BJ (cell line): ENCODE measurements at regions not wholly inside any gene's neighbourhood (a gene's known extent, or its start where the extent isn't known, plus 50 kb on each side); places are given as distances from the start of the nearest gene placed in this dataset.

Source experiments
- CTCF ChIA-PET: fragments of 350-600 bp; formaldehyde crosslinking; extraction: SDS; loops from one replicate; lab custom pipeline; 2021; ENCODE audit warnings: antibody characterized with exemption, inconsistent platforms; lab: Yijun Ruan, JAX
- POLR2A ChIA-PET: fragments of 300-600 bp; sonication (Branson Sonifier 250); formaldehyde crosslinking; extraction: SDS; loops from one replicate; lab custom pipeline; 2021; ENCODE audit warnings: antibody characterized with exemption; lab: Charles Lee
- DNase-seq: peaks from one replicate; pipeline ENCODE4 v3.0.0-alpha.2; 2011; ENCODE audit warnings: low read depth
- H3K27me3 ChIP-seq: 2 replicates; pipeline ENCODE4 v1.6.0; 2011; ENCODE audit warnings: low read length; ENCODE audit not compliant: control insufficient read depth, insufficient read depth
- H3K36me3 ChIP-seq: 2 replicates; pipeline ENCODE4 v1.5.1; 2011; ENCODE audit warnings: low read length; ENCODE audit not compliant: control insufficient read depth, insufficient read depth
- H3K4me3 ChIP-seq: 2 replicates; pipeline ENCODE4 v1.5.1; 2011; ENCODE audit warnings: low read depth, mild to moderate bottlenecking, control low read depth, low read length
- CTCF ChIP-seq: IDR thresholded peaks from 2 replicates; pipeline ENCODE4 v1.5.1; 2011; ENCODE audit warnings: low read depth, mild to moderate bottlenecking, control low read depth, inconsistent platforms, low read length, moderate library complexity; ENCODE audit not compliant: insufficient read depth

- Histone ChIP-seq H3K36me3 (no peaks in the 10 kb centered on the region), H3K27me3 (no peaks in the 10 kb centered on the region), H3K4me3 (no peak overlapping the region)
- POLR2A ChIA-PET, result interaction anchor here (0.8 kb wide), 1 partner anchor 600 kb away, joined by 4 read pairs; no protein-coding TSS in a partner anchor
- no peak for TF ChIP-seq CTCF
- CTCF ChIA-PET, result interaction anchor here (0.6 to 1.8 kb wide), 20 partner anchors 9 to 771 kb away, joined by 3 to 7 read pairs (median 3); no protein-coding TSS in a partner anchor
- DNase-seq, result no peak
Measured at GRCh38 chr21:27565364-27565763, 598.5 kb upstream of the ADAMTS5 start.

- ChIA-PET CTCF (interaction anchor here (0.6 to 1.8 kb wide), 20 partner anchors 9 to 771 kb away, joined by 3 to 7 read pairs (median 3); no protein-coding TSS in a partner anchor), POLR2A (interaction anchor here (0.5 to 0.8 kb wide), 2 partner anchors 599 to 601 kb away, joined by 3 to 4 read pairs; no protein-coding TSS in a partner anchor)
- DNase-seq, result no peak
- Histone ChIP-seq H3K27me3 (no peaks in the 10 kb centered on the region), H3K36me3 (no peaks in the 10 kb centered on the region), H3K4me3 (no peak overlapping the region)
- peak; percentile 75 for TF ChIP-seq CTCF
Measured at GRCh38 chr21:27564684-27565301, 597.9 kb upstream of the ADAMTS5 start.

DNA sequence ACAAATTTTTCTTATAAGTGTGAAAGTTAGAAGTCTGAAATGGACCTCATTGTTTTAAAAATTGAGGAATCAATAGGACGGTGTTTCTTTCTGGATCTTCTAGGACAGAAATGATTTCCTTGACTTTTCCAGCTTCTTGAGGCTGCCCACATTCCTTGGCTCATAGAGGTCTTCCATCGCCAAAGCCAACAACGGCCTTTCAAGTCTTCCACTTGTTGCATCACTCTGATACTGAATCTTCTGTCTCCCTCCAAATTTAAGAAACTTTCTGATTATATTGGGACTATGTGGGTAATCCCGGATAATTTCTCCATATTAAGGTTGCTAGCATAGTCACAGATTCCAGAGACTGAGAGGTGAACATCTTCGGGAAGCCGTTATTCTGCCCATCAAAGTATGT is 595.4 kb upstream of the ADAMTS5 start:
- CTCF ChIA-PET, result no interaction called here
- H3K4me3 ChIP-seq, result no peak overlapping the region

DNA sequence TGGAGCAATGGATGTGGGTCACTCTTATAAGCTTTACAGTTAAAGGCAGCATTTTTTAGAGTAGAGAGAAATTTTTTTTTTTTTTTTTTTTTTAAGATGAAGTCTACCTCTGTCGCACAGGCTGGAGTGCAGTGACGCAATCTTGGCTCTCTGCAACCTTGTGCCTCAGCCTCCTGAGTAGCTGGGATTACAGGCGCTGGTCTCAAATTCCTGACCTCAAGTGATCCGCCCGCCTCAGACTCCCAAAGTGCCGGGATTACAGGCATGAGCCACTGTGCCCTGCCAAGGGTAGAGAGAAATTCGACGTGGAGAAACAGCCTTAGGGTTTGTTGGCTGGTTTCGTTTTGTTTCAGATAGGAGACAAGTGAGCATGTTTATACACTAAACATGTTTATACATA is 594.2 kb upstream of the ADAMTS5 start:
- no peak for TF ChIP-seq CTCF
- Histone ChIP-seq H3K27me3 (no peaks in the 10 kb centered on the region), H3K36me3 (no peaks in the 10 kb centered on the region), H3K4me3 (no peak overlapping the region)
- no peak for DNase-seq
- ChIA-PET CTCF (no interaction called here), POLR2A (interaction anchor here (0.7 kb wide), 1 partner anchor 1232 kb away, joined by 12 read pairs; no protein-coding TSS in a partner anchor)

More for the DNA sequence above, 595.4 kb upstream of the ADAMTS5 start:
- POLR2A ChIA-PET, result no interaction called here
- Histone ChIP-seq H3K36me3 (no peaks in the 10 kb centered on the region), H3K27me3 (no peaks in the 10 kb centered on the region)
- no peak for TF ChIP-seq CTCF
- DNase-seq, result no peak

GRCh38 chr21:27557356-27557755 is 590.5 kb upstream of the ADAMTS5 start:
- ChIA-PET CTCF (no interaction called here), POLR2A (interaction anchor here (0.5 kb wide), 1 partner anchor 23 kb away, joined by 5 read pairs; no protein-coding TSS in a partner anchor)
- Histone ChIP-seq H3K27me3 (no peaks in the 10 kb centered on the region), H3K36me3 (no peaks in the 10 kb centered on the region), H3K4me3 (no peak overlapping the region)
- no peak for DNase-seq
- no peak for TF ChIP-seq CTCF
